ENCODE measurements at regions not wholly inside any gene's neighbourhood (a gene's known extent, or its start where the extent isn't known, plus 50 kb on each side); places are given as distances from the start of the nearest gene placed in this dataset.

GRCh38 chr2:111626865-111627163, 257.2 kb downstream of the ANAPC1 start:
- no peak overlapping the region for H3K4me3 Mint-ChIP-seq (ENCODE audit: low read depth)
- DNase-seq (ENCODE audit: low spot score): no peak
- H3K9me3 Mint-ChIP-seq: peaks cover 46% of the 10 kb centered on the region
- H3K27ac Mint-ChIP-seq: peak overlapping the region; percentile 93
- intact Hi-C loops (cut with micrococcal nuclease): loop anchor here (1.0 to 5.0 kb wide), 5 partner anchors 7 to 510 kb away; no protein-coding TSS in a partner anchor
- peaks cover 15% of the 10 kb centered on the region for H3K27me3 Mint-ChIP-seq (ENCODE audit: low read depth)
- peaks cover 36% of the 10 kb centered on the region for H3K4me1 Mint-ChIP-seq (ENCODE audit: low read depth)
- peaks cover 30% of the 10 kb centered on the region for H3K36me3 Mint-ChIP-seq (ENCODE audit: low read depth)

- no peak overlapping the region for H3K4me3 Mint-ChIP-seq (ENCODE audit: low read depth)
- peaks cover 37% of the 10 kb centered on the region for H3K4me1 Mint-ChIP-seq (ENCODE audit: low read depth)
- peaks cover 15% of the 10 kb centered on the region for H3K27me3 Mint-ChIP-seq (ENCODE audit: low read depth)
- intact Hi-C loops (cut with micrococcal nuclease): loop anchor here (5.0 kb wide), 3 partner anchors 35 to 510 kb away; no protein-coding TSS in a partner anchor
- H3K27ac Mint-ChIP-seq: peak overlapping the region; percentile 93
- peaks cover 30% of the 10 kb centered on the region for H3K36me3 Mint-ChIP-seq (ENCODE audit: low read depth)
- DNase-seq (ENCODE audit: low spot score): no peak
- H3K9me3 Mint-ChIP-seq: peaks cover 46% of the 10 kb centered on the region
These were observed 256.7 kb downstream of the ANAPC1 start for GRCh38 chr2:111627256-111627655.

GRCh38 chr2:111628221-111628620, 255.8 kb downstream of the ANAPC1 start:
- Mint-ChIP-seq H3K27me3 (ENCODE audit: low read depth) (peaks cover 15% of the 10 kb centered on the region), H3K27ac (no peak overlapping the region), H3K4me1 (ENCODE audit: low read depth) (peaks cover 47% of the 10 kb centered on the region), H3K4me3 (ENCODE audit: low read depth) (no peak overlapping the region), H3K36me3 (ENCODE audit: low read depth) (peaks cover 34% of the 10 kb centered on the region), H3K9me3 (peaks cover 46% of the 10 kb centered on the region)
- DNase-seq (ENCODE audit: low spot score): no peak
- intact Hi-C loops (cut with micrococcal nuclease): loop anchor here (5.0 kb wide), 3 partner anchors 34 to 511 kb away; no protein-coding TSS in a partner anchor

GRCh38 chr2:111629983-111630382, 254.0 kb downstream of the ANAPC1 start:
- intact Hi-C loops (cut with micrococcal nuclease): loop anchor here (5.0 kb wide), 3 partner anchors 32 to 513 kb away; no protein-coding TSS in a partner anchor
- Mint-ChIP-seq H3K36me3 (ENCODE audit: low read depth) (peaks cover 37% of the 10 kb centered on the region), H3K27ac (no peak overlapping the region), H3K4me1 (ENCODE audit: low read depth) (peaks cover 46% of the 10 kb centered on the region), H3K9me3 (peaks cover 50% of the 10 kb centered on the region), H3K27me3 (ENCODE audit: low read depth) (peaks cover 7% of the 10 kb centered on the region), H3K4me3 (ENCODE audit: low read depth) (no peak overlapping the region)
- DNase-seq (ENCODE audit: low spot score): no peak

GRCh38 chr2:111632661-111633060, 251.3 kb downstream of the ANAPC1 start:
- peaks cover 54% of the 10 kb centered on the region for H3K9me3 Mint-ChIP-seq
- H3K27me3 Mint-ChIP-seq (ENCODE audit: low read depth): peaks cover 21% of the 10 kb centered on the region
- intact Hi-C loops (cut with micrococcal nuclease): no loop called here
- H3K4me1 Mint-ChIP-seq (ENCODE audit: low read depth): peaks cover 26% of the 10 kb centered on the region
- peak overlapping the region; percentile 69 for H3K27ac Mint-ChIP-seq
- no peak overlapping the region for H3K4me3 Mint-ChIP-seq (ENCODE audit: low read depth)
- H3K36me3 Mint-ChIP-seq (ENCODE audit: low read depth): peaks cover 29% of the 10 kb centered on the region
- no peak for DNase-seq (ENCODE audit: low spot score)

GRCh38 chr2:111633189-111633588, 250.8 kb downstream of the ANAPC1 start:
- H3K4me3 Mint-ChIP-seq (ENCODE audit: low read depth): no peak overlapping the region
- intact Hi-C loops (cut with micrococcal nuclease): no loop called here
- H3K9me3 Mint-ChIP-seq: peaks cover 56% of the 10 kb centered on the region
- H3K27ac Mint-ChIP-seq: peak overlapping the region; percentile 69
- H3K27me3 Mint-ChIP-seq (ENCODE audit: low read depth): peaks cover 22% of the 10 kb centered on the region
- peaks cover 26% of the 10 kb centered on the region for H3K4me1 Mint-ChIP-seq (ENCODE audit: low read depth)
- no peak for DNase-seq (ENCODE audit: low spot score)
- peaks cover 29% of the 10 kb centered on the region for H3K36me3 Mint-ChIP-seq (ENCODE audit: low read depth)

GRCh38 chr2:111633643-111634042, 250.3 kb downstream of the ANAPC1 start:
- DNase-seq (ENCODE audit: low spot score): no peak
- intact Hi-C loops (cut with micrococcal nuclease): loop anchor here (1.0 kb wide), 1 partner anchor 7 kb away; no protein-coding TSS in a partner anchor
- H3K36me3 Mint-ChIP-seq (ENCODE audit: low read depth): peaks cover 27% of the 10 kb centered on the region
- H3K27ac Mint-ChIP-seq: peak overlapping the region; percentile 70
- peaks cover 54% of the 10 kb centered on the region for H3K9me3 Mint-ChIP-seq
- peaks cover 21% of the 10 kb centered on the region for H3K27me3 Mint-ChIP-seq (ENCODE audit: low read depth)
- H3K4me3 Mint-ChIP-seq (ENCODE audit: low read depth): no peak overlapping the region
- H3K4me1 Mint-ChIP-seq (ENCODE audit: low read depth): peaks cover 26% of the 10 kb centered on the region

GRCh38 chr2:111634050-111634794, 249.8 kb downstream of the ANAPC1 start:
- H3K27me3 Mint-ChIP-seq (ENCODE audit: low read depth): peaks cover 19% of the 10 kb centered on the region
- DNase-seq (ENCODE audit: low spot score): no peak
- peaks cover 22% of the 10 kb centered on the region for H3K36me3 Mint-ChIP-seq (ENCODE audit: low read depth)
- H3K27ac Mint-ChIP-seq: peak overlapping the region; percentile 70
- no peak overlapping the region for H3K4me3 Mint-ChIP-seq (ENCODE audit: low read depth)
- peaks cover 26% of the 10 kb centered on the region for H3K4me1 Mint-ChIP-seq (ENCODE audit: low read depth)
- peaks cover 52% of the 10 kb centered on the region for H3K9me3 Mint-ChIP-seq
- intact Hi-C loops (cut with micrococcal nuclease): loop anchor here (1.0 kb wide), 1 partner anchor 8 kb away; no protein-coding TSS in a partner anchor

GRCh38 chr2:111634995-111635538, 248.9 kb downstream of the ANAPC1 start:
- Mint-ChIP-seq H3K27me3 (ENCODE audit: low read depth) (peaks cover 19% of the 10 kb centered on the region), H3K4me3 (ENCODE audit: low read depth) (no peak overlapping the region), H3K9me3 (peaks cover 51% of the 10 kb centered on the region), H3K27ac (no peak overlapping the region), H3K36me3 (ENCODE audit: low read depth) (peaks cover 18% of the 10 kb centered on the region), H3K4me1 (ENCODE audit: low read depth) (peaks cover 26% of the 10 kb centered on the region)
- no peak for DNase-seq (ENCODE audit: low spot score)
- intact Hi-C loops (cut with micrococcal nuclease): loop anchor here (1.0 kb wide), 1 partner anchor 9 kb away; no protein-coding TSS in a partner anchor

- Mint-ChIP-seq H3K27ac (no peak overlapping the region), H3K27me3 (ENCODE audit: low read depth) (peaks cover 29% of the 10 kb centered on the region), H3K9me3 (peaks cover 38% of the 10 kb centered on the region), H3K36me3 (ENCODE audit: low read depth) (peaks cover 11% of the 10 kb centered on the region), H3K4me3 (ENCODE audit: low read depth) (no peak overlapping the region), H3K4me1 (ENCODE audit: low read depth) (peaks cover 34% of the 10 kb centered on the region)
- intact Hi-C loops (cut with micrococcal nuclease): no loop called here
- DNase-seq (ENCODE audit: low spot score): no peak
These were observed 247.1 kb downstream of the ANAPC1 start for GRCh38 chr2:111636905-111637304.

GRCh38 chr2:111638274-111638877, 245.6 kb downstream of the ANAPC1 start:
- Mint-ChIP-seq H3K27me3 (ENCODE audit: low read depth) (peaks cover 29% of the 10 kb centered on the region), H3K36me3 (ENCODE audit: low read depth) (peaks cover 7% of the 10 kb centered on the region), H3K4me1 (ENCODE audit: low read depth) (peaks cover 22% of the 10 kb centered on the region), H3K4me3 (ENCODE audit: low read depth) (no peak overlapping the region), H3K27ac (no peak overlapping the region), H3K9me3 (peaks cover 38% of the 10 kb centered on the region)
- no peak for DNase-seq (ENCODE audit: low spot score)
- intact Hi-C loops (cut with micrococcal nuclease): no loop called here

GRCh38 chr2:111640480-111640879, 243.5 kb downstream of the ANAPC1 start:
- H3K27me3 Mint-ChIP-seq (ENCODE audit: low read depth): peaks cover 34% of the 10 kb centered on the region
- intact Hi-C loops (cut with micrococcal nuclease): no loop called here

More at GRCh38 chr2:111640480-111640879, 243.5 kb downstream of the ANAPC1 start:
- Mint-ChIP-seq H3K4me3 (ENCODE audit: low read depth) (no peak overlapping the region), H3K36me3 (ENCODE audit: low read depth) (peaks cover 3% of the 10 kb centered on the region), H3K27ac (no peak overlapping the region), H3K4me1 (ENCODE audit: low read depth) (peaks cover 10% of the 10 kb centered on the region), H3K9me3 (peaks cover 34% of the 10 kb centered on the region)
- DNase-seq (ENCODE audit: low spot score): no peak
